ENCODE measurements at regions not wholly inside any gene's neighbourhood (a gene's known extent, or its start where the extent isn't known, plus 50 kb on each side); places are given as distances from the start of the nearest gene placed in this dataset.

GRCh38 chr7:123260428-123260960 lies 60.7 kb upstream of the SLC13A1 start:
- H3K79me2 ChIP-seq = no peaks in the 10 kb centered on the region
- no peaks in the 10 kb centered on the region for H3K4me1 ChIP-seq (ENCODE audit: insufficient read depth)
- H3K4me3 ChIP-seq = no peak overlapping the region
- no peak overlapping the region for H3K4me2 ChIP-seq
- no peak overlapping the region for H3K27ac ChIP-seq
- no peaks in the 10 kb centered on the region for H3K27me3 ChIP-seq
- no peak for DNase-seq (ENCODE audit: low spot score)
- 90% methylated on average over 1 of the region's 1 CpG for WGBS (ENCODE audit: low lambda C conversion rate, missing lambda C conversion rate)
- no peaks in the 10 kb centered on the region for H3K36me3 ChIP-seq (replicated peaks; ENCODE audit: insufficient read depth, low read depth)
- no peak for TF ChIP-seq CTCF (IDR thresholded peaks at IDR 0.05; ENCODE audit: poor library complexity)
- TF ChIP-seq EZH2phosphoT487 (IDR thresholded peaks at IDR 0.05; ENCODE audit: low read depth, severe bottlenecking, unreplicated experiment) = no peak
- no peak for TF ChIP-seq EZH2 (IDR thresholded peaks at IDR 0.05; ENCODE audit: borderline replicate concordance)
- H3K9me3 ChIP-seq (ENCODE audit: low read depth) = no peaks in the 10 kb centered on the region
- no peak overlapping the region for H2AFZ ChIP-seq
- H3K9me2 ChIP-seq (replicated peaks; ENCODE audit: insufficient read depth) = no peaks in the 10 kb centered on the region
- no peaks in the 10 kb centered on the region for H4K20me1 ChIP-seq (ENCODE audit: insufficient read depth, poor library complexity, severe bottlenecking)

GRCh38 chr7:123259759-123260158 lies 60.0 kb upstream of the SLC13A1 start:
- H3K27ac ChIP-seq = no peak overlapping the region
- WGBS (ENCODE audit: low lambda C conversion rate, missing lambda C conversion rate) = 89% methylated on average over 2 of the region's 2 CpGs
- TF ChIP-seq EZH2phosphoT487 (IDR thresholded peaks at IDR 0.05; ENCODE audit: low read depth, severe bottlenecking, unreplicated experiment) (no peak), EZH2 (IDR thresholded peaks at IDR 0.05; ENCODE audit: borderline replicate concordance) (no peak), CTCF (IDR thresholded peaks at IDR 0.05; ENCODE audit: poor library complexity) (no peak)

More at GRCh38 chr7:123259759-123260158, 60.0 kb upstream of the SLC13A1 start:
- Histone ChIP-seq H4K20me1 (ENCODE audit: insufficient read depth, poor library complexity, severe bottlenecking) (no peaks in the 10 kb centered on the region), H3K79me2 (no peaks in the 10 kb centered on the region), H3K4me3 (no peak overlapping the region), H2AFZ (no peak overlapping the region), H3K4me1 (ENCODE audit: insufficient read depth) (no peaks in the 10 kb centered on the region), H3K9me2 (replicated peaks; ENCODE audit: insufficient read depth) (no peaks in the 10 kb centered on the region), H3K4me2 (no peak overlapping the region), H3K27me3 (no peaks in the 10 kb centered on the region), H3K36me3 (replicated peaks; ENCODE audit: insufficient read depth, low read depth) (no peaks in the 10 kb centered on the region), H3K9me3 (ENCODE audit: low read depth) (no peaks in the 10 kb centered on the region)
- no peak for DNase-seq (ENCODE audit: low spot score)
